GM12891 (cell line): ENCODE measurements at regions not wholly inside any gene's neighbourhood (a gene's known extent, or its start where the extent isn't known, plus 50 kb on each side); places are given as distances from the start of the nearest gene placed in this dataset.

Experiments used
- DNase-seq: peaks from one replicate; pipeline ENCODE4 v3.0.0; 2011; ENCODE audit warnings: low spot score; ENCODE audit not compliant: insufficient read length
- FAIRE-seq: peaks from 2 replicates; lab custom pipeline; 2011; peaks lifted over from hg19 to GRCh38; lab: Jason Lieb, UNC
- PAX5 ChIP-seq: IDR thresholded peaks from 2 replicates; pipeline ENCODE4 v1.6.1; 2011; ENCODE audit warnings: low read length, moderate library complexity, mild to moderate bottlenecking; ENCODE audit not compliant: insufficient read depth, severe bottlenecking
- POLR2A ChIP-seq: IDR thresholded peaks from 2 replicates; pipeline ENCODE4 v1.6.1; 2011; ENCODE audit warnings: low read depth, low read length, control low read depth
- POLR2AphosphoS5 ChIP-seq: IDR thresholded peaks from 2 replicates; pipeline ENCODE4 v1.6.1; 2011; ENCODE audit warnings: low read depth, low read length, control low read depth
- POU2F2 ChIP-seq: IDR thresholded peaks from 2 replicates; pipeline ENCODE4 v1.6.1; 2011; ENCODE audit warnings: low read depth, mild to moderate bottlenecking, control low read depth, low read length, moderate library complexity
- SPI1 ChIP-seq: IDR thresholded peaks from 2 replicates; pipeline ENCODE4 v1.6.1; 2011; ENCODE audit warnings: low read depth, low read length, control low read depth
- TAF1 ChIP-seq: IDR thresholded peaks from 2 replicates; pipeline ENCODE4 v1.6.1; 2011; ENCODE audit warnings: low read depth, low read length, control low read depth

DNA sequence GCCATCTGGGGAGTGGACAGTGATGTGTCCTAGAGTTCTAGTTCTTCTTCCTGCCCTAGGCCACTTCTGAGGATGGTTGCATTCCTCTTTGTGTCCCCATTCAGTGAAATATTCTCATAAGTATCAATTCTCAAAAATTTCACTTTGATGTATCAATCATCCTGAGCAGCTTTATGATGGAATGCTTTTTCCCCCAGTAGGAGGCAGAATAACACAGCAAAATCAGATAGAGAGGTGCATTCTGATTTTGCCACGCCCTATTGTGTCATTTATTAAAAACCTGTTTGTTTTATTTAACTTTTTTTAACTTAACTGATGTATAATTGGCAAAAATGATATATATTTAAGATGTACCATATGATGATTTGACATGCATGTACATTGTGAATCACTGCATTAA, 656.0 kb upstream of the GRM7 start:
- TF ChIP-seq POLR2A (no peak), POU2F2 (no peak), PAX5 (no peak), POLR2AphosphoS5 (no peak), TAF1 (no peak), SPI1 (no peak)
- no peak for FAIRE-seq
- DNase-seq = peak; percentile 5

DNA sequence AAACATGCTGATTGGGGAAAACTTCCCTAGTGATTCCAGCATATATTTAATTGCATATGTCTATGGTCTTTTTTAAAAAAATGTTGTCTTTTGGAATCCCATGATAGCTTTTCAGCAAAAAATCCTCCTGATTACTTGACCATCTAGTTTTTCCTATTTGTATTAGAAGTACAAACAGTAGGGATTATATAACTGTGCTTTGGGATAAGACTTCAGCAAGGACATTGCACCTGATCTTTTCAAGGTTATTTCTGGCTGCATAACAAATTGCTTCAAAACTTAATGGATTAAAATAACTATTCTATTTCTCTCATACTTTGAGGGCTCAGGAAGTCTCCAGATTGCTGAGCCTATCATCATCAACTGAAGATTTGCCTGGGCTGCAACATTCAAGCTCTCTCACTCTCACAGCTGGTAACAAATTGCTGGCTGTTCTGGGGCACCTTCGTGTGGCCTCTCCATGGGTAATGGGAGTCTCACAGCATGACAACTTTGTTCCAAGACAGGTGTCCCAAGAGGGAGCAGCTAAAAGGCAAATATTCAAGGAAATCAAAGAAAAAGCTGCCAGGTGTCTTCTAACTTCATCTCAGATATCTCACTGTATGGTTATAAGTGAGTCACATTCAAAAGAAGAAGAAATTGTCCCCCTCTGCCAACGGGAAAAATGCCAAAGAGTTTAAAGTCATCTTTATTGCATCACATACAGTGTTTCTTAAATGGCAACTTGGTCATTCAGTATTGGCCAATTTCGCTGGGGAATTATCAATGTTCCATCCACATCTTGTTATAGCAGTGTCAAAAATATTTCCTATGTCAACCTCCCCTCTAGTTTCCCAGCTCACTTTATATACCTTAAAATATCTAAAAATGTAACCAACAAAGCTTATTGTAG, 644.5 kb upstream of the GRM7 start:
- FAIRE-seq (no peak), DNase-seq (no peak)
- no peak for TF ChIP-seq POLR2A
- TF ChIP-seq PAX5 = no peak
- TF ChIP-seq TAF1 = no peak
- no peak for TF ChIP-seq POU2F2

DNA sequence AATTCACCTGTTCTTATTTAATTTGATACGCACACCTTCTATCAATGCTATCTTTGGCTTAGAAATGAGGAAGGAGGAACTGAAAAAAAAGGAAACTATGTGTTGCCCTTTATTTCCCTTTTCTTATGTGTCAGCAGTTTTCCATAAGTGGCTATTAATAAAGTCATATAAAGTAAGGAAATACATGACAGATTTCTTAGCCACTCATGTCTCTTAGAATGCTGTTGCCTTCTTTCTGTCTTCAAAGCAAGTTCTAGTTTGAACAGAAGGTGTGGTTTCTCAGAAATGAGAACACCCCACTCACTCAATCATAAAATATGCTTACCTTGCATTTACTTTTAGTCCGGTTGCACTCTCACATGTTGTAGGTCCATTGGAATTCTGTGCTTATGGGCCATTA, 640.5 kb upstream of the GRM7 start:
- FAIRE-seq (no peak), DNase-seq (no peak)
- no peak for TF ChIP-seq TAF1
- TF ChIP-seq POLR2A = no peak
- TF ChIP-seq POLR2AphosphoS5 = no peak
- no peak for TF ChIP-seq POU2F2
- no peak for TF ChIP-seq PAX5
- no peak for TF ChIP-seq SPI1

DNA sequence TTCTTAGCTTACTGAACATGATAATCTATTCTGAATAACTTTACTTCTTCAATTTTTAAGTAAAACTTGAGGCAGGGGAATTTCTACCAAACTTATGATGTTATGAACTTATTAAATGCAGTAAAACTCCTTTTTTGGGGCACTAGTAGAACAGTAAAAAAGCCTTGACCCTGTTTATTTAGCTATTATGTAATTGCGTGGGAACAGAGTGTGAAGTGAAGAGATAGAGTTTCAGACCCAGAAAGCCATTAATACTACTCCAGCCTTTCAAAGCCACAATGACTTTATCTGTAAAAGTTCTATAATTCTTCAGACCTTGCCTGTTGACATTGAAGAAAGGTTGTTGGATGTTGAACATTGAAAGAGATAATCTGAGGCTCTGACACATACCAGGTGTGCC, 638.8 kb upstream of the GRM7 start:
- DNase-seq (no peak), FAIRE-seq (no peak)
- TF ChIP-seq PAX5 = no peak

DNA sequence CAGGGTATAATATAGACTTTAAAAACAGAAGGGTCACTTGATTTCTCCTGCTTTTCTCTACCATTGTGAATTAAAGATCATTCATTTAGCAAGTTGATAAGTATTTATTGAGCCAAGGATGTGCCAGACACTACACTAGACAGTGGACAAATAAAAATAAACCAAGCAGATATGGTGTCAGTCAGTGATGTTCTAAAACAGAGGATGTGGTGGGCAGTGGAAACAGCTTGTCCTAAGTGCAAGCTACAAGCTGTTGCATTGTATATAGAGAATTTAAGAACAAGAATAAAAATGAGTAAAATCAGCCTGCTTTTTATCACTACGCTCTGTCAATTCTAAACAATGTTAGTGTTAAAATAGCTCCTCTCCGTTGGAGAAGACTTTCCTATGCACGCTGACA, 637.3 kb upstream of the GRM7 start:
- TF ChIP-seq PAX5 = no peak
- no peak for TF ChIP-seq SPI1
- TF ChIP-seq POU2F2 = no peak
- TF ChIP-seq POLR2AphosphoS5 = no peak
- TF ChIP-seq TAF1 = no peak
- TF ChIP-seq POLR2A = no peak
- DNase-seq (no peak), FAIRE-seq (no peak)

DNA sequence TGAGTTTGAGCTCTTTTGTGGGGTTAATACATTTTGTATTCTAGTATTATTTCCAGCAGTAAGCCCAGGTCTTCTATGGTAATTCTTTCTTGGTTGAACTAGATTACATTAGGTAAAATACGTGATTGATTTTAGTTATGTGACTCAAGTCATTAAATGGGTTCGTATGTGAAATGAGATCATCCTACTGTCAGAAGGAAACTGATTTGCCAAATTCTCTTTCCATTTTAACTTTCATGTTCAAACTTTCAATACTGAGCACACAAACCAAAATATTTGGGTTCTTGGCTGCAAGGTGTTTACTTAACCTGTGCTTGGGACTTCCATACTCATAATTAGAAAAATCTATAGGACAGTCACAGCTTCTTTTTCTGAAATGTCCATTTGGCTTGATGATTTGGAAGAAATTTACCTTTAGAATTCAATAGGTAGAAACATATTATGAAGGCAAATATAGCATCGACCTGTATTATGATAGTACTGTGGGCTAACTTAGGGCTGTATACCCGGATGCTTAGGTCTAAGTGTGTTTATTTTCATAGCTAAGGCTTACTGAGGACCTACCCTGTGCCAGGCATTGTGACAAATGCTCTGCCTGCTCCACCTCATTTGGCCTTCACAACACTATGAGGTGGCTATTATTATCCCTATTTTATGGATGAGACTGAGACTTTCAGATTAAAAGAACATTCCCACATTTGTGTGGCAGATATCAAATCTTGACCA, 631.8 kb upstream of the GRM7 start:
- DNase-seq (no peak), FAIRE-seq (peak; percentile 31)
- TF ChIP-seq SPI1 = no peak
- TF ChIP-seq POLR2A = no peak
- TF ChIP-seq TAF1 = no peak
- no peak for TF ChIP-seq POLR2AphosphoS5
- TF ChIP-seq PAX5 = no peak

DNA sequence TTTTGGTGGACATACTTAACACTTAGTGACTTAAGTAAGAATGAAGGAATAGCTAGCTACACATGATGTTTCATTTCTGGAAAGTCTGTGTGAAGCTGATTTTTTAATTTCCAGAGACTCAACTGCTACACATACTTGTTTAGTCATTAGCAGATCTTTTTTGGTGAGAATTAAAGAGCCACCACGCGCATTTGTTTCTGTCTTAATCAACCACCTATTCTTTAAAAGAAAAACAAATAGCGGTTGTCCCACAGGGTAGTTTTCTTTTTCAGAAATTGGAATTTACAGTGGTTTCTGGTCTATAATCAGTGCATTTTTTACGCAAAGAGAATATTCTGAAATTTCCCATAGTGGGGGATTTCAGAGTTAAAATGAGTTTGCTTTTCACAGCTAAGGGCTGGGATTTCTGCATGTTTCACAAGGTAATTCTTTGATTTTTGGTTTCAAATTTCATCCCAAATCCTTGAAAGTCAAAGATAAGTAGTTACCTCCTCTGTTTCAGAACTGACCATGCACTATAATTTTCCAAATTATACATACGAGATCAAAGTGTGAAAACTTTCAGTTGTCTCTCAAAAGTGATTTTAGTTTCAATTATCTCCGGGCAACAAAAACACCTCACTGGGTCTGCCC, 631.0 kb upstream of the GRM7 start:
- FAIRE-seq = no peak
- no peak for DNase-seq
- TF ChIP-seq PAX5 = no peak
- no peak for TF ChIP-seq POLR2A
- no peak for TF ChIP-seq POU2F2
- no peak for TF ChIP-seq POLR2AphosphoS5
- no peak for TF ChIP-seq SPI1
- no peak for TF ChIP-seq TAF1

DNA sequence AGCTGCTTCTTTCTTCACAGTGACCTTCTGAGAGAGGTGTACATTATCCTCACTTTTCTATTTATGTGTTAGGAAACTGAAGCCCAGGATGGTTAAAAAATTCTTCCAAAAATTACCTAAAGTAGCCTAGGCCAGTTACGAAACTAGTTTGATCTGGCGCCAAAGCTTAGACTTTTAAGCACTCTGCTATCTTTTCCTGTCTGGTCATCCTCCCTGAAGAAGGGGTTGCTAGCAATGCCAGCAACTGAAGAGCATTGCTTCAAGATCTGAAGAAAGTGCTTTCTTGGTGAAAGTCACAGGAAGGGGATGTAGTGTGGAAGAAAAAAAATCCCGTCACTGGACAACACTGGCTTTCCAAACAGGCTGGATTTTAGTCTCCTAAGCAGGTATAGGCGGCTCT, 618.8 kb upstream of the GRM7 start:
- no peak for TF ChIP-seq POLR2A
- no peak for TF ChIP-seq POLR2AphosphoS5
- no peak for TF ChIP-seq POU2F2
- TF ChIP-seq SPI1 = no peak
- no peak for TF ChIP-seq TAF1
- no peak for TF ChIP-seq PAX5
- no peak for FAIRE-seq
- no peak for DNase-seq

DNA sequence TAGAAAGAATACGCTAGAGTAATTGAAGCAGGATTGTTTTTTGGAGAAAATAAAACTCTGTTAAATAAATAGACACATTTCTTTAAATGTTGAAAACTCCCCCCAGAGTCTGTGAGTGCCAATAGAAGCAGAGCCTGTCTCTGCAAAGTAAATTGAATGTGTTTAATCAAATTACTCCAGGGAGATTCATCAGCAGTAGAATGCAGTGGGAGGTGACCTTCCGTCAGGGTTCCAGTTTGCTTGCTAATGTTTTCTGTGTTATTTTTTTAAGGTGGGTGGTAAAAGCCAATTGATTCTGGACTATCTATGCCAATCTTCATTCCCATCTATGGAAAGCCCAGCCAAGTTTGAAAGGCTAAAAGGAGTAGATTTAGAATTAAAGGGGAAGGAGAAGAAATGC, 612.4 kb upstream of the GRM7 start:
- DNase-seq (no peak), FAIRE-seq (no peak)
- no peak for TF ChIP-seq PAX5
- TF ChIP-seq POLR2A = no peak
- TF ChIP-seq POU2F2 = no peak
- TF ChIP-seq TAF1 = no peak
- no peak for TF ChIP-seq POLR2AphosphoS5
- no peak for TF ChIP-seq SPI1
